Stimulated activated naive CD8-positive, alpha-beta T cell treated with anti-CD3 and anti-CD28 coated beads, Interleukin-15, Interleukin-2, amounts not matched to agents 100 ng/mL and 50 ng/mL, for 24 hours (primary cell): ENCODE measurements at regions not wholly inside any gene's neighbourhood (a gene's known extent, or its start where the extent isn't known, plus 50 kb on each side); places are given as distances from the start of the nearest gene placed in this dataset.
"Not testable (repeated sequence)": the region's sequence is repeated elsewhere in the genome, so short reads cannot be mapped to it uniquely, and the experiment has no call there.

Experiments
- H3K27ac Mint-ChIP-seq: one replicate; pipeline ENCODE4 v1.8.0; 2021; ENCODE audit warnings: mild to moderate bottlenecking, mixed read lengths
- H3K27me3 Mint-ChIP-seq: one replicate; pipeline ENCODE4 v1.8.0; 2021; ENCODE audit warnings: mixed read lengths
- H3K36me3 Mint-ChIP-seq: one replicate; pipeline ENCODE4 v1.8.0; 2021; ENCODE audit warnings: low read depth, mixed read lengths
- H3K4me1 Mint-ChIP-seq: one replicate; pipeline ENCODE4 v1.8.0; 2021; ENCODE audit warnings: low read depth, mixed read lengths
- H3K4me3 Mint-ChIP-seq: one replicate; pipeline ENCODE4 v1.8.0; 2021; ENCODE audit warnings: mild to moderate bottlenecking, mixed read lengths
- H3K9me3 Mint-ChIP-seq: one replicate; pipeline ENCODE4 v1.8.0; 2021; ENCODE audit warnings: mixed read lengths

DNA sequence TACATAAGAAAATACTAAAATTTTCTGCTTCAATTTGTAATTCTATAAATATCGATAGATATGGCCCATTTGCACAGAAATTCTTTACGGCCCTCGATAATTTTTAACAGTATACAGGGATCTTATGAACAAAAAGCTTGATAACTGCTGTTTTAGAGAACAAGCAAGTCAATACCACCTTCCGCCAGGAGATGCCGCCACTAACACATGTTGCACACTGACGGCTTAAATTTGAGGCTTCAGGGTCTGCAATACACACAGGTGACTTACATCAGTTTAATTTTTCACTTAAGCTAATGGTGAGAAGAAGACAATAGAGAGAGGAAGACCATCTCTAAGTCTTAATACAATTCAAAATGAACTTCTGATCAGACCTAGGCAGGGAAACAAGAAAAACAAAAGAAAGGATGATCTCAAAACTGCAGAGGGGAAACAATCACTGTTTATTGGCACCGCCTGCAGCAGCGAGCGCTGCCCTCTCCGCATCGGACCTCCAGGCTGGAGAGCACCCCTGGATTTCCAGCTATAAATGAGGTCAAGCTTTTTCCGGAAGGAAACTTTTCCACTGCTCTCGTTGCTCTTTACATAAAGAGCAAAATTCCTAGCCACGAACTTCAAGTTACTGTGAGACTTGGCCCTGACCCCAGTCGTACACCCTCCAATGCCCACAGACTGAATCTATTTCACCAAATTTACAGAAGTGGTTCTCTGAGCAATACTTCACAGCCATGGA, 53.9 kb downstream of the OTOR start:
- no peaks in the 10 kb centered on the region for H3K9me3 Mint-ChIP-seq
- H3K27me3 Mint-ChIP-seq, result peaks cover 66% of the 10 kb centered on the region
- H3K4me3 Mint-ChIP-seq, result no peak overlapping the region
- no peaks in the 10 kb centered on the region for H3K36me3 Mint-ChIP-seq
- no peak overlapping the region for H3K27ac Mint-ChIP-seq
- no peaks in the 10 kb centered on the region for H3K4me1 Mint-ChIP-seq

DNA sequence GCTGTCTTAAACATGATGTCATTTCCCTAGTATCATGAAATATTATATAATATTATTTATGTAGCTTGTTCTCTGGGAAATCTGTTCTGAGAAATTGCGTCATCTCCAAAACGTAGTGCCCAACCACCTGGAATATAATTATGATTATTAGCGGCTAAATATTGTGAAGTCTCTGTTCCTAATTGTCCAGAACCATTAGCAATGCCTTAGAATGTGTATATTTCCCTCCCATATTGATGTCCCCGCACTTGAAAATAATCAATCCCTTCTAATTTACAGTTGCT, 54.4 kb downstream of the OTOR start:
- H3K27ac Mint-ChIP-seq, result no peak overlapping the region

DNA sequence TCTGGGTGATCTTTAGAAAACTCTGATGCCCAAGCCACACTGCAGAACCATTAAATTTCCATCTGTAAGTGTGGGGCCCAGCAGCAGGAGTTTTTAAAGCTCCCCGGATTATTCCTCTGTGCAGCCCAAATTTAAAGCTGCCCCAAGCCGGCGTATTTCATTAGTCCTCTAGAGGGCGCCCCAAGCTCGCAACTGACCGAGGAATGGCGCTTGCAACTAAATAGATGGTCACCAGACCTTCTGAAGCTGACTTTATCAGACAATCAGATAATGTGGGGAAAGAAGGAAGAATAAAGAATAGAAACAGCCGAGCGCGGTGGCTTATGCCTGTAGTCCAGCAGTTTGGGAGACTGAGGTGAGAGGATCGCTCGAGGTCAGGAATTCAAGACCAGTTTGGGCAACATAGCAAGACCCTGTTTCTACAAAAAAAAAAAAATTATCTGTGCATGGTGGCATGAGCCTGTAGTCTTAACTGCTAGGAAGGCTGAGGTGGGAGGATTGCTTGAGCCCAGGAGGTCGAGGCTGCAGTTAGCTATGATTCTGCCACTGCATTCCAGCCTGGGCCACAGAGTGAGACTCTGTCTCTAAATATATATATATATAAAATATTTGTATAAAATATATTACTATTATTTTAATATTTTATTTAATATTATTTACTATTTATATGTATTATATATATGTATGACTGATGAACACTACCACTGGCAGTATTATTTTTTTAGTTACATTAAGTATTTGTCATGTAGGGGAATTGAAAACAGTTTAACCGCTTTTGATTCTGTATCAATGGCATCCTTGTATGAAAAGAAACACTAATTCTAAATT, 56.0 kb downstream of the OTOR start:
- Mint-ChIP-seq H3K4me3 (no peak overlapping the region), H3K4me1 (no peaks in the 10 kb centered on the region), H3K36me3 (no peaks in the 10 kb centered on the region), H3K9me3 (no peaks in the 10 kb centered on the region), H3K27ac (no peak overlapping the region), H3K27me3 (peaks cover 63% of the 10 kb centered on the region)

More for the DNA sequence above, 54.4 kb downstream of the OTOR start:
- Mint-ChIP-seq H3K27me3 (peaks cover 68% of the 10 kb centered on the region), H3K36me3 (no peaks in the 10 kb centered on the region), H3K4me1 (no peaks in the 10 kb centered on the region), H3K4me3 (no peak overlapping the region), H3K9me3 (no peaks in the 10 kb centered on the region)

DNA sequence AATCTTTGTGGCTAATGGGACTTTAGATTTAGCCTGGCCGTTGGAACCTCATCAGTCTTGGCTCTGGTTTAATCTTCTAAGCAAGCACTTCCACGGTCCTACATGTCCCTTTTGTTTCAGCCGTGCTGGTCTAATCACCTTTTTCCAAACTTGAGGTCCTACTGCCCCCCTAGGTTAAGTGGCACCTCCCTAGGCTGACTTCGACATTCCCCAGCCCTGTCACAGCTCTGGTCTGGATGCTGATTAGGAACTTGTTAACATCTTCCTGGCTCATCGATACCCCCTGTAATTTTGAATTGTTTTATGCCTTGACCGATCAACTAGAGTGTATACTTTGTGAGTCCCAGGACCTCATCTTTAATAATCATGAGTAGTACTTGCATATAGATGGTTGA, 56.6 kb downstream of the OTOR start:
- no peak overlapping the region for H3K27ac Mint-ChIP-seq
- peaks cover 62% of the 10 kb centered on the region for H3K27me3 Mint-ChIP-seq
- no peaks in the 10 kb centered on the region for H3K9me3 Mint-ChIP-seq
- H3K4me1 Mint-ChIP-seq, result no peaks in the 10 kb centered on the region
- no peaks in the 10 kb centered on the region for H3K36me3 Mint-ChIP-seq
- no peak overlapping the region for H3K4me3 Mint-ChIP-seq

DNA sequence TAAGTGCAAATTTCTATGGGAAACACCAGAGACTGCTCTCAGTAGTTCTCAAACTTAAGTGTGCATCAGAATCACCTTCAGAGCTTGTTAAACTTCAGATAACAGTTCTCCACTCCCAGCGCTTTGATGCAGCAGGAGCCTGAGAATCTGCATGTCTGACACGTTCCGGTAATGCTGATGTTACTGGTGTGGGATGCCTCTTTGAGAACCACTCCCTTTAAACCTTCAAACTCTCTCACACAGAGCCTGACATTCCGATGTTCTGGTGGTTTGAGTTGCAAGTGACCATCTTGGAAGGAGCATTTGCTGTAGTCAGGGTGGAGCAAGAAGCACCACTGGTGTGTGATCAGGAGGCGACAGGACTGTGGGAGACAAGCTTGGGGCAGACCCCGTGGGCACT, 57.9 kb downstream of the OTOR start:
- H3K27me3 Mint-ChIP-seq, result peaks cover 56% of the 10 kb centered on the region
- H3K36me3 Mint-ChIP-seq, result no peaks in the 10 kb centered on the region
- no peaks in the 10 kb centered on the region for H3K9me3 Mint-ChIP-seq
- no peak overlapping the region for H3K27ac Mint-ChIP-seq
- no peak overlapping the region for H3K4me3 Mint-ChIP-seq
- H3K4me1 Mint-ChIP-seq, result no peaks in the 10 kb centered on the region

DNA sequence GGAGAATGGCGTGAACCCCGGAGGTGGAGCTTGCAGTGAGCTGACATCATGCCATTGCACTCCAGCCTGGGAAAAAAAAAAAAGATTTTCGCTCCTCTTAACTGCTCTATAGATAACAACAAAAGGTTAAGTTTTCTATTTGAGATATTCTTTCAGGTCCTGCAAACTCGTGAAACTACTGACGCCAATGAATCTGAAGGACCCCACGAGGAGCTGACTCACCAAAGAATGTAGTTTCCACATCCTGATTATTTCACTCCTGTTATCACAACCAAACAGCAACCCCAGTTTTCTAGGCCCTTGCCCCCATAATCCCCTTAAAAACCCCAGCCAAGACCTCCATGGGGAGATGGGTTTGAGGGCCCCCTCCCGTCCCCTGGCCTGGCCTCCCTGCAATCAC, 58.7 kb downstream of the OTOR start:
- no peaks in the 10 kb centered on the region for H3K9me3 Mint-ChIP-seq
- no peak overlapping the region for H3K27ac Mint-ChIP-seq
- H3K27me3 Mint-ChIP-seq, result peaks cover 57% of the 10 kb centered on the region
- H3K36me3 Mint-ChIP-seq, result no peaks in the 10 kb centered on the region
- no peaks in the 10 kb centered on the region for H3K4me1 Mint-ChIP-seq
- no peak overlapping the region for H3K4me3 Mint-ChIP-seq

DNA sequence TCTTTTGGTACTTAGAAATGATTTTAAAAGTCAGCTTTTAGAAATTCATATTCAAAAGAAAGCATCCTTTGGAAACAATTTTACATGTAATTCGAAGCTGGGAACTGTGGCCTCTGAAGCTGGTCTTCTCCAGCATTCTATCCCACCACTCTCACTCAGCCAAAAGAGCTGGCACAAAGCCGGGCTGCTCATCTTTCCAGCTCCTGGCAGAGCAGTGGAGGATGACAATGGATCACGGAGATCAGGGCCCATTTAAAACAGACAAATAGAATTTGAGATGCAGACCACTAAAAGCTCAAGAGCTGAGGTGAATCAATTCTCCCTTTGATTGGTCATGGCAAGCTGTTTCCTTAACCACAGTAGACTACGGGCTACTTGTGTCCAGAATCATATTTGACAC, 60.6 kb downstream of the OTOR start:
- peaks cover 43% of the 10 kb centered on the region for H3K27me3 Mint-ChIP-seq
- no peaks in the 10 kb centered on the region for H3K36me3 Mint-ChIP-seq
- no peak overlapping the region for H3K4me3 Mint-ChIP-seq
- no peaks in the 10 kb centered on the region for H3K4me1 Mint-ChIP-seq
- no peak overlapping the region for H3K27ac Mint-ChIP-seq
- H3K9me3 Mint-ChIP-seq, result no peaks in the 10 kb centered on the region

DNA sequence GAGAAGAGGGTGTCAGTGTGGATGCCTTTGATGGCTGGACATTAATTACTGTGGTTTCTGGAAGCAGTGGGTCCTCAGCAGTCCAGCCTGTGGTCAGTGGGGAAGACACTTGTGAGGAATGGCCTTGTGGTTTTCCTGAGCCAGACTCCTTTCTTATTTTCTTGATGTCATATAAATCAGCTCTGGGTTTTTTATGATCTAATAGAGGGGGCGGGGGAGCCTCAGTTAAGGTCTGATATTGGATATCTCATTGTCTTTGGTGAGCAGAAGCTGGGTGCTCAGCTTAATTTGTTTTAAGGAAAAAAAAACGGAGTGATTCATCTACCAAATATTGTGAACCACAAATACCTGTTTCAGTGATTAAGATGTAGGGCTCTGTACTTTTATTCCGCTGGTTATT, 62.1 kb downstream of the OTOR start:
- H3K9me3 Mint-ChIP-seq, result no peaks in the 10 kb centered on the region
- H3K36me3 Mint-ChIP-seq, result no peaks in the 10 kb centered on the region
- no peaks in the 10 kb centered on the region for H3K4me1 Mint-ChIP-seq
- H3K27ac Mint-ChIP-seq, result no peak overlapping the region
- peaks cover 31% of the 10 kb centered on the region for H3K27me3 Mint-ChIP-seq
- no peak overlapping the region for H3K4me3 Mint-ChIP-seq

DNA sequence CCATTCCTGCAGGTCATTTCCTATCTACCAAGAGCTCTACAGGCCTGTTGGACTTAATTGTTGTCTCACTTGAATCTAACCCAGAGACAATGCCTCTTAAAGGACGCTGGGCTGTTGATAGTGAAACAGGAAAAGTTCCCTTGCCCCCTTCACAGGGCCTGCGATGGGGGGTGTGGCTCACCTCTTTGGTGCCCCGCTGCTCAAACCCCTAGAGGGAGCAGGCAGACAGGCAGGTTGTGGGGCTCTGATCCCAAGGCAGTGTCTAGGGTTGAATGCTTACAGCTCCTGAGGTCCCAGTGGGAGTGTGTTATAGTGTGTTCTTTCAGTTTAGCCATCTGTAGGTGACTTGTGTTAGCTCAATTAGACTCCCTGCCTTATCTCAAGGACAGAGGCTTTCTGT, 68.0 kb downstream of the OTOR start:
- Mint-ChIP-seq H3K27me3 (peaks cover 9% of the 10 kb centered on the region), H3K9me3 (no peaks in the 10 kb centered on the region), H3K4me1 (no peaks in the 10 kb centered on the region), H3K4me3 (no peak overlapping the region), H3K27ac (no peak overlapping the region), H3K36me3 (no peaks in the 10 kb centered on the region)

DNA sequence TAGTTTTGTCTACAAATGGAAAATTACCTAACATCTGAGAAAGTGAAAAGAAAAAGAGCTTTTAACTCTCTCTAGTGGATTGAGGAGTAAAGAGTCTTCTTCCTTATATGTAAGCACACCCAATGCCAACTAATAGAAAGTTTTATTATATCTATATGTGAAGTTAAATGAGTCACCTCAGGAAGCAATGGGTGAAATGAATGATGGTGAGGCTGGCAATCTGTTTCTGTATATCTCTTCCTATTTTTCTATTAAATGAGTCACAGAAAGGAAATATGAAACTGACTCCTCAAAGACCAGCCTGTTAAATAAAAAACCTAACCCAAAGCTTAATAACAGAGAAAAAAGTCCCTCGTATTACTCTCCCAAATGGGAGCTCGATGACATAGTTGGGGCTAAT, 71.3 kb downstream of the OTOR start:
- Mint-ChIP-seq H3K9me3 (no peaks in the 10 kb centered on the region), H3K4me1 (no peaks in the 10 kb centered on the region)

DNA sequence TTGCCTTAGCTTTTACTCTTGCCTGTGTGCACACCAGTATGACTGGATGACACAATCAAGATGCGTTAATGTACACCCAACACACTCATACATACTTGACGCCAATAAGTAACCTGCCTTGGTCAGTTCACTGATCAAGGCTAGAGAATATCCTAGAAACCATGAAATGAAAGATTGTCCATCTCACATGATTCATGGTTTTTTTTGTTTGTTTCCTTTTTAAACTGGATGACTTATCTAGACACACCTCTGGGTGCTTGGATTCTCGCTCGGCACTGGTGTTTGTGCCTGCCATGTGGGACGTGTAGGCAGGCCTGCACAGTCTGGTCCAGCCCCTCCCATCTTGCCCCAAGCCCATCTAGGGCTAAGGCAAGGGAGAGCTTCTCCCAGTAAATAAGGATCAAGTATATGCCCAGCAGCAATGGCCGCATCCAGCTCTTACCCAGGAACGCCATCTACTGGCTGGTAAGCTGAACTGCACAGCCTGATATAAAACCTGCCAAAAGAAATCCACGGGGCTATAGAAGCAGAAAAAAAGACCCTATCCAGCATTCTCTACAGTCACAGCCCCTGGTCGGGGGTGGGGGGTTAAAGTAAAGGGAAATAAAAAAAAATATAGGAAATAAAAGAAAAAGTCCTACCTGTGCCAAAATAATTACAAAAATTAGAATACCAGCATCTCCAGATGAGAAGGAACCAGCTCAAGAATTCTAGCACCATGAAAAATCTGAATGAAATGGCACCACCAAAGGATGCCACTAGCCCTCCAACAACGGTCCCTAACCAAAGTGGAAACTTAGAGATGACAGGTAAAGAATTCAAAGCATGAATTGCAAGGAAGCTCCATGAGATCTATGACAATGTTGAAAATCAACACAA, 73.3 kb downstream of the OTOR start:
- Mint-ChIP-seq H3K4me1 (no peaks in the 10 kb centered on the region), H3K9me3 (peaks cover 6% of the 10 kb centered on the region), H3K36me3 (no peaks in the 10 kb centered on the region), H3K27me3 (peaks cover 21% of the 10 kb centered on the region), H3K4me3 (no peak overlapping the region), H3K27ac (no peak overlapping the region)

More for the DNA sequence above, 71.3 kb downstream of the OTOR start:
- peaks cover 14% of the 10 kb centered on the region for H3K27me3 Mint-ChIP-seq
- no peaks in the 10 kb centered on the region for H3K36me3 Mint-ChIP-seq
- H3K4me3 Mint-ChIP-seq, result no peak overlapping the region
- no peak overlapping the region for H3K27ac Mint-ChIP-seq

DNA sequence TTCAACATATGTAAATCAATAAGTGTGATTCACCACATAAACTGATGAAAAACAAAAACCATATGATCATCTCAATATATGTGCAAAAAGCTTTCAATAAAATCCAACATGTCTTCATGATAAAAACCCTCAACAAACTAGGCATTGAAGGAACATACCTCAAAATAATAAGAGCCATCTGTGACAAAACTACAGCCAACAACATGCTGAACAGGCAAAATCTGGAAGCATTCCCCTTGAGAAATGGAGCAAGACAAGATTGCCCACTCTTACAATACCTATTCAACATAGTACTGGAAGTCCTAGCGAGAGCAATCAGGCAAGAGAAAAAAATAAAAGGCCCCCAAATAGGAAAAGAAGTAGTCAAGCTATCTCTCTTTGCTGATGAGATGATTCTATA, 76.5 kb downstream of the OTOR start:
- Mint-ChIP-seq H3K9me3 (peaks cover 6% of the 10 kb centered on the region), H3K4me3 (no peak overlapping the region), H3K27me3 (peaks cover 18% of the 10 kb centered on the region), H3K27ac (no peak overlapping the region), H3K4me1 (no peaks in the 10 kb centered on the region), H3K36me3 (no peaks in the 10 kb centered on the region)

DNA sequence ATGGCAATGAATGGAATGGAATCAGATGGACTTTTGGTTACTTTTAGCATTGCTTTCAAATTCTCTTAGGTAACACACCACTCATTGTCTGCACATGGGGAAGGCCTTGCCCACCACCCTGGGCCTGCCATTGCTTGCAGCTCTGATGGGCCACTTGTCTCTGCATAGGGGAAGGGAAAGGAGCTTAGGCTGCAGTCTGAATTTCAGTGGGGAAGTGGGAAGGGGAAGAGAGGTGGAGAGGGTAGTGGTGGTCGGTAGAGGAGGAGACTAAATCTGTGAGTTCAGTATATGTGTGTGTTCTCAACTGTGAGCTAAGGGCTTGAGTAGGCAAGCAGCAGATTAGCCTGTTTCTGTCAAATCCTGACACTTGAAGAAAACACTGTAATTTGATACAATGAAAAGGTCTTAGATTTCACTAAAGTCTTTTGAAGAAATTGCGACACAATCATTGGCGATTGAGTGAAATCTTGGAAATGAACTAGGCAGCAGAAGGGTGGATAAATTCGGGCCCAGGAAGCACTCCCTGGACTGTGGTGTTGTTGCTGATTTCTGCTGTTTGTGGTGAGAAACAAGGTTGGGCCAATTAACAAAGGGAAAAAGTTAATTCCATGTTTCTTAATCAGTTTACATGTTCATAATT, 80.6 kb downstream of the OTOR start:
- Mint-ChIP-seq H3K4me1 (no peaks in the 10 kb centered on the region), H3K27ac (no peak overlapping the region), H3K9me3 (peaks cover 6% of the 10 kb centered on the region), H3K36me3 (no peaks in the 10 kb centered on the region), H3K4me3 (no peak overlapping the region), H3K27me3 (peaks cover 13% of the 10 kb centered on the region)

DNA sequence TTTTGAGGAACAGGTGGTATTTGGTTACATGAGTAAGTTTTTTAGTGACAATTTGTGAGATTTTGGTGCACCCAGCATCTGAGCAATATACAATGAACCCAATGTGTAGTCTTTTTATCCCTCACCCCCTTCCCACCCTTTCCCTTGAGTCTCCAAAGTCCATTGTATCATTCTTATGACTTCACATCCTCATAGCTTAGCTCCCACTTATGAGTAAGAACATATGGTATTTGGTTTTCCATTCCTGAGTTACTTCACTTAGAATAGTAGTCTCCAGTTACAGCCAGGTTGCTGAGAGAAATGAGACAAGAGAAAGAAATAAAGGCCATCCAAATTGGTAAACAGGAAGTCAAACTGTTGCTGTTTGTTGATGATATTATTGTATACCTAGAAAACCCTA, 87.5 kb downstream of the OTOR start:
- not testable (repeated sequence) for H3K9me3 Mint-ChIP-seq, H3K27me3 Mint-ChIP-seq, H3K36me3 Mint-ChIP-seq, H3K27ac Mint-ChIP-seq, H3K4me1 Mint-ChIP-seq, H3K4me3 Mint-ChIP-seq
